ENCODE measurements at regions not wholly inside any gene's neighbourhood (a gene's known extent, or its start where the extent isn't known, plus 50 kb on each side); places are given as distances from the start of the nearest gene placed in this dataset.
A peak's percentile ranks its signal among the peaks of the same experiment; 100 is the strongest.

DNA sequence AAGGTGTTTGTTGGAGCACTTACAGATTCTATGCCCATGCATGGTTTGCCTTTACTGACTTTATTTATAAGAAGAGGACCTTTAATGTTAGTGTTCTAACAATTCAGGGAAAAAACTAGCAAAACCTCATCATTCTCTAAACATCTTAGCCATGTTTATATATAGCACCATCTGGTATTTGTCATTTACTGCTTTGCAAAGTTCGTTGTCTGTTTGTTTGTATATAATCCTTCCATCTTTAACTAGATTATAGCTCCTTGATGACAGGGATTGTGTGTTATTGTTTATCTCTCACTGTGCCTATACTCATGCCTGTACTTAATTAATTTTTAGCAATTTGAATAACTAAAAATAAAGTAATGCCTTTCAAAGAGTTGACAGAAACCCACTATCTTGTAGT is 170.6 kb upstream of the PACRGL start:
- DNase-seq: no peak

DNA sequence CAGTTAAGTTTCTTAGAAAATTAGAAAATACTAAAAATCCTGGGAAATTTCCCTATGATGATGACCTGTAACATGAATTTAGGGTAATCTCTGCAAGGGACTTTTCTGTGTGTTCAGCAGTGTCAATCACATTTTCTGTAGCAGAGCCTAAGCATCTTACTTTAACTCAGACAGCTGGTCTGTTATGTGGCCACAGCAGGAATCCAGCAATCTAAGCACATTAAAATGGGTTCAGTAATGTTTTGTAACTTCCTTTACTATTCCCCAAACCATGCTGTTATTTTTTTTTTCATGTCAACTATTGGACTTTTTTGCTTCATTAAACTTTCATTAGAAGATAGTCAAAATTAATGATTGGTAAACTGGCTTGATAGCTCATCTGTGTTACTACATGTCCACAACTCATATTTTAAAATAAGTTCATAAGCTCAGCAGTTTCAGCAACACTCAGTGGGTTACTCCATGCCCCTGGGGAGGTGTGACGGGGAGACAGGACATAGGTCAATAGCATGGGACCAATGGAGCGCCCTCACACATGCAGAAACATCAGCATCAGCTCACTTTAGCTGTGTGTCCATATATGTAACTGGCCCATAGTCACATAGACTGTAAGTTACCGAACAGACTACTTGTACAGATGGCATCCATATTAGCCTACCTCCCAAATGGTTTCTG is 168.0 kb upstream of the PACRGL start:
- peak; percentile 34 for DNase-seq

DNA sequence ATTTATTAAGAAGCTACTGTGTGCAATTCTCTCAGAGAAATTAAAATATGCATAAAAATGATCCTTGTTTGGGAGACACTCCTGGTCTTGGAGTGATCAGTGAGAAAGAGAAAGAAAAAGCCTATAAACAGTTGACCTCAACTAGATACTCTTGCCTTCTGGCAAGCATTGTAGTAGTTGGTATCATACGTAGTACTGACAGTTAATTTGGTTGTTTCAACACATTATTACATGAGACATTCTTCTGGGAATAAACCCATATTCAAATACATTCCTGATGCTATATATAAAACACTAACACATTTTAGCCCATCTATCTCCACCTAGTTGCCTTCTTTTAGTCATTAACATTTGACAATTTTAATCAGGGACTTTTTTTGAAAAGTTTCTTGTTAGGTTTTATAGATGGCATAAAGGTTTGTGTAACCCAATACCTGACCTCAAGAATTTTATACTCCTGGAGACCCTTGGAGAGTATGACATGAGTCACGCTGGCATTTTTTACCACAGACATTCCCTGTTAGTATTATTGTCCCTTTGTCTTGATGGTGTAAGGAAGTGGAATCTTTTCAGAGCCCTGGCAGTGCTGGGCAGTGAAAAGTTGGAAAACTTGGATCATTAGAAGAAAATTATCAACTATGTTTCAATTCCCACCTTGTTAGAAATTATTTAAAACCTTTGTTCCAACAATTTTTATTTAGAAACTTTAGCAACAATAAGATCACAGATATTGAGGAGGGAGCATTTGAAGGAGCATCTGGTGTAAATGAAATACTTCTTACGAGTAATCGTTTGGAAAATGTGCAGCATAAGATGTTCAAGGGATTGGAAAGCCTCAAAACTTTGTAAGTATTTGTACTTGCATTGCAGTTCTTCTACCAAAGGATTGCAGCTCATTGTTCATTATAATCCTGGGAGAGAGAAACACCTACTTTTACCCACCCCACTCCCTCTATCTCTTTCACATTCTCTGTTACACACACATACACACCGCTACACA is 167.1 kb upstream of the PACRGL start:
- peak; percentile 72 for DNase-seq

DNA sequence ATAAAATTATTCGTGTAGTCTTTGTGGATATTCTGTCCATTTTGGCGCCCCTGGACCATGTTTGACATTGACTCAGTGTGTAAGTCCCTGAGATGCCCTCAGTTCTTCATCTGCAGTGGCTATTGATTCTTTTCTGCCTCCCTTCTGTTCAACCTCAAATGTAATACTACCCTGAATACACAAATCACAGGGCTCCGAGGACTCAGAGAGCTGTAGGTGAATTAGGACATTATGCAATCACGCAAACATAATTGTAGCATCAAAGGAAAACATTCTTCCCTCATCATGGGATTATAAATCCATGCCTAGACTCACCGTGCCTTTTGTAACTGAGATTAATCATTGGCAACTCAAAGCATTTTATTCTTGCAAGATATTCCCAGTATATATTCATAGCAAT is 161.4 kb upstream of the PACRGL start:
- no peak for DNase-seq

DNA sequence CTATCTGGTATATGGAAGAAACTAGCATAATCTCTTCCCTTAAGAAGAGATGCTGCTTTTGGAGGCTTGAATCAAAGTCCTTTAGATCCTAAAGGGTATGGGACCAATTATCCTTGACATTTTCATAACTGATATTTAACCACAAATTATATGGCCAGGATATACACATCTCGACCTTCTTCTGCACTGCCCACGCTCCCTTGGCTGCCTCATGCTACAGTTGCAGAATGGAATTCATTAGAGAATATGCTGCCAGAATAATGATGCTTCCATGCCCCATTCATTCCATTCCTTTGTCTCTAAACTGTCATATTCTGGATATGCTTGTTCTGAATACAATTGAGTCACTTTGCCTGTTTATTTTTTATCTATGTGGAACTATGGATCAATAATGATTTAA is 157.1 kb upstream of the PACRGL start:
- DNase-seq: peak; percentile 29

DNA sequence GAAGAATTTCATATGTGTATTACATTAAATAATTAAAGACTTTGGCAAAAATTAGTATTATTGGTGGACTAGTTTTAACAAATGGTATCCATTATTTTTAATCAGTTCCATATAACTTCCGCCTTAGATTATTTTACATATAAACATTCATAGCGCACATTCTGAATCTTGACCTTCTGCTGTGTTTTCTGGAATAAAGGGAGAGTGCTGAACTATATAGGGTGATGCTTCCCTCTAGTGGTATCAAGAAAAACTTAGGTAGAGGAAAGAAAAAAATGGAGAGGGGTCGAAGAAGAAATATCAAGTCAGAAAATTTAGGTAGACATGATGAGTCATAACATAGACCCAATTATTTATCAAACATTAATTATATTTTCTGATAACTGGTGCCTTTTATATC is 155.6 kb upstream of the PACRGL start:
- peak; percentile 65 for DNase-seq

DNA sequence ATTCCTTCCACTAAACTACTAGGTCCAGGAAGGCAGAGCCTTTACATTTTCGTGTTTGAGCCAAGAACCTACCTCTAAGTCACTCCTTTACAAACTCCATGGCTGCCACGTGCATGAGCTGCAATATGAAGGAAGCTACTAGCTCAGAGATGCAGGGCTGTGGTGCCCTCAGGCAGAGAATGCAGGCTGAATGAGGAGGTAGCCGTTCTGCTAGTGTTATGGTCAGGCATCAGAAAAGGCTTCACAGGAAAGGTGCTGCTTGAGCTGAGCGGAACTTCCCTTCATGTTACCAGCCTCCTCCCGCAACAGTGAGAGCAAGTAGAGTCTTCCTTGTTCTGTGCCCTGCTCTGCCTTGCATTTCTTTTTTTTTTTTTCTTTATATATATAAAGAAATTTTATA is 148.3 kb upstream of the PACRGL start:
- DNase-seq: no peak

DNA sequence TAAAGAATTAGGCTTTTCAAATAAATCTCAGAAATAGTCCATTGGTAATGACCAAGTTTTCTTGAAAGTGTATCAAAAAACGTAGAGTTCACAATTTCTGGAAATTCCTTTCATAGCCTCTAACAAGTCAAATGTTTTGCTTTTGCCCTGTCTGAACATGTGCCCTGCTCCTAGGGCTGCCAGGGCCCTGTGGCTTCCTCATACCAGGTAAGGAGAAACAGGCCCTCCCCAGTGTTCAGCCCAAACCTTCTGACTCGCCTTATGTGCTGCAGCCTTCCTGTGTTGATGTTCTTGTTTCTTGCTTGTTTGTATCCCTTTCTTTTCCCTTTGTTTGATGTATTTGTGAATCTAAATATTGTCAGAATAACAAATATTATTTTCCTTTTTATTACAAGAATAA is 146.1 kb upstream of the PACRGL start:
- no peak for DNase-seq

DNA sequence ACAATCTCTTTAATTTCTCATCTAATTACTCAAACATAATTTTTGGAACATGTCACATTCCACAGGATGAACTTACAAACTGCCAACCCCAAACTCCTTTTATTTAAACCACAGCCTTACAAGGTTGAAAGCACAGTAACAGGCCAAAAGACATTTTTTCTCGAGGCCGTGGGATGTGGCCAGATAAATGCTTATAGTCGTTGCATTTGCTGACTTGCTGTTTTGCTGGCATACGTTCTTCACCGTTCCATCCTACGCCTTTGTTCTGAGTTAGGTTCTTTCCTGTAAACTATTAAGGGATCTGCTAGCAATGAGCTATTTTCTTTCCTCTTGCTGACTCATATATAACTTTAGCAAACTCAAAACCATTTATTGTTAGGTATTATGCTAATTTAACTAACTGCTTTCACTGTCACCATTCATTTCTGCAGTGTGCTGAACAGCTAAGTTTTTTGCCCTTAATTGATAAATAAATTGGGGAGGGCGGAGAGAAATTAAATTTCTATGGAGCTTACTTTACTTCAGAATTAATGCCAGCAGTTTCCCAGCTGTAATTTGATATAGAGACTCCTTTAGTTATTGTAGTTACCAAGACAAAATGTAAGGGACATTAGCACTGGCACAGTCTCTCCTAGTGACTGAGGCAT is 135.1 kb upstream of the PACRGL start:
- DNase-seq: peak; percentile 68

DNA sequence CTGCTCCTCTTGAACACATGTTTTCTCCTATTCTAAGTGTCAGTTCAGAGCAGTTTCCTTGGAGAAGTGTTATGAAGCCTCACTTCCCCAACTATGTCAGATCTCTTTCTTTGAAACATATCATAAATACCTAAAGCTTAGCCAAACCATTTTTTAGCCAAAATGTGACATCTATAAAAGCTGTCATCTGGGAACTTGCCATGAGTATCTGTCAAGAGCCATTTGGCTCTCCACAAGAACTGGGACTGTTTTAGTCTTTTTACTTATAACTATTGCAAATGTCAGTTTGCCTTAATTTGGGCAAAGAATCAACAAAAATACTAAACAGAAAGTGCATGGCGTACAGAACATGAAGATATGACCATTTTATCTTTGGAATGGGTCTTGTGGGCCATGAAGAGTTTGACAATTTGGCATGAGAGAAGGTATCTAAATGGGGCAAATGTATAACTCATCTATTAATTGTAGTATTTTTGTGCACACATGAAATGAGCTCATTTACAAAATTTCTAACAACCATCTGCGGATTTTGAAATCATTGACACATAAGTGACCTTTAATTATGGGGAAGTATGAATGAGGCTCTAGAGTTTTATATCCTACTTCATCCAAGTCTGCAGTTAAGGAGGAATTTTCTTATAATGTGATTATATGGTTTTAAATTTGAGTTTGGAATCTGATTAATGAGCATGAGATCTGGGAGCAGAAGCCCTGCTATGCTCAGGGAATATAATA is 129.1 kb upstream of the PACRGL start:
- DNase-seq: no peak

DNA sequence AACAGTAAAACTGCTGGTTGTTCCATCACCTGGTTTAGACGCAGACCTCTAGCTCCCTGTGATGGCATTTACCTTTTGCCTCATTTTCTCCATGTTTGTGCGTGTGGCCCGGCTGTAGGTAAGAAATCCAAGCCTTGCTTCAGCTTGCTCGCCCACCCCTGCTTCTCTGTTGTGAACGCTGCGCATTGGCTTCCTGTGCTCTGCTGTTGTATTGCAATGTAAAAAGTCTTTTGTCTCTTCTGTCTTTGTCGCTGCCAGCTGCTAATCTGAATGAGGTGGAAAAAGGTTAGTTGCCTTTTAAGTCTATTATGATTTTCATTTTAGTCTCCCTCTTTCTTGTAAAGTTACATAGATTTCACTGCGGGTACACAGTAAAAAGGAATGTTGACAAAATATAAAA is 127.3 kb upstream of the PACRGL start:
- no peak for DNase-seq

DNA sequence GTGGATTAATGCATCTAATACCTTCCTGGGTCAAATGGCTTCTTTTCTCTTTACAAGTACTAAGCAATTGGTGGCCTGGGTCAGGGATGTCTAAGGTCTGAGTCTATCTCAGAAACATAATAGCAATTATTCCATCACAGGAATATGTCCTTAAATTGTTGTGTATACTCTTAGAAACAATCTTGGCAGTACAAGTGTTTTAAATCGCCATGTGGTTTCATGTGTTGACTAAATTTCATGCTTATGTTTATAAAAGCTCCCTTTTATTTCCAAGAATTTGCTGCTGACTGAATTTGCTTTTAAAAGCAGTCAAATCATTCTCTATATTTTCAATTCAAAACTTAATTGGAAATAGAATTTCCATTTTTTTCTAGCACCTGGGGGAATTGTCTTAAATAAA is 125.3 kb upstream of the PACRGL start:
- DNase-seq: no peak

DNA sequence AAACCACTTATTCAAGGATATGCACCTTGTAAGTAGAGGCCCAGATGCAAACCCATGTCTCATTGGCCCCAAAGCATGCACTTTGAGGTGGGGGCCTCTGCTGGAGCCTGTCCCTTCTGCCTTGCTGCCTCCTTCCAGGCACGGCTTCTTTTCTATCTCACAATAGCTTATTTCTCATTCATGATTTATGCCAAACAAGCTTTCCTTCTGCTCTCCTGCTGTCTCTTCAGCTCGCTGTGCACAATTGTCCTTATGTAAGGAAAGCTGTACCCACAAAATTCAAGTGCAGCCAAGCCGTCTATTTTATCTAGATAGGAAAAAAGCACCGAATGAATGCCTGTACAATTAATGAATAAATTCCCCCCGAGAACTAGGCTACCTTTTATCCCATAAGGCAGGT is 124.8 kb upstream of the PACRGL start:
- DNase-seq: no peak

DNA sequence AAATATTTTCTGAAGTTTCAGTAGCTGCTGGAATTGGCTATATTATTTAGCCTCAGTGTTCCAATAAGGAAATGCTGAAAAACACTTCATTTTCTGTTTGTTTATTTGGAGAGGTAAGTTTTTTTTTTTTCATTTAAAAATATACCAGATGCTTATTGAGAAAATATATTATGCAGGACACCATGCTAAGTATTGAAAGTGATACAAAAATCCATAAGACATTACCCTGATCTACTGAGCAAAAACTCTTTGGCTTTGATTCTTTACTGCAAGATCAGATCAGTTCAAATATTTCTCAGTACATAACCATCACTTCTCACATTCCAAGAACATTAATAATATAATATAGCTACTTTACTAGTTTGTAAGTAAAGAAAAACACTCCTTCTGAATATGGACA is 123.4 kb upstream of the PACRGL start:
- DNase-seq: peak; percentile 12

DNA sequence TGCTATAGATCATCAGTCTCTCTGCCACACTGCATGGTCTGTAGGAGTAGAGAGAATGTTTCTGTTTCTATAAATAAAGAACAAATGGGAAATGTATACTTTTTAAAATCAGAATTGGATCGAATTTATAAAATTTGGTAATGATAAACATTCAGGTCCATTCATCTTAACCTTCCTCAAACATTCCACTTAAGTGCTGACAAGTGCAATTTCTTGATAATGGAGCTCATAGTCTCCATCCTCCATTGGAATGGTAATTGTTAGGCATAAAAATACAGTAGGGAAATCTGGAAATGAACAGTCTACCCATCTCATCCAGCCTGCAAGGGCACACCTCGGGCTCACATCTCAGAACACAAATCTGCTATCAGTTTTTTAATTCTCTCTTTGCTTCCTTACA is 122.6 kb upstream of the PACRGL start:
- no peak for DNase-seq

DNA sequence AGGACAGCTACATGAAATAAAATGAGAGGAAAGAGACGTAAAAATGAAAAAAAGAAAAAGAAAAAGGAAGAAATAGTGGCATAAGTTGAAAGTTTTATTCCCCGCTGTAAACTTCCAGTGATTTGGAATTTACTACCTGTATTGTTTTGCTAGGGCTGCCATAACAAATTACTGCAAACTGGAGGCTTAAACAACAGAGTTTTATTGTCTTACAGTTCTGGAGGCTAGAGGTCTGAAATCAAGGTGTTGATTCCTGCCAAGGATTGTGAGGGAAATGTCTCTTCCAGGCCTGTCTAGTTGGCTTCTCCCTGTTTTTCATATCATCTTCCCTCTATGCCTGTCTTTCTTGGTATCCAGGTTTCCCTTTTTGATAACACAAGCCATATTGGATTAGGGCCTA is 119.4 kb upstream of the PACRGL start:
- no peak for DNase-seq

DNA sequence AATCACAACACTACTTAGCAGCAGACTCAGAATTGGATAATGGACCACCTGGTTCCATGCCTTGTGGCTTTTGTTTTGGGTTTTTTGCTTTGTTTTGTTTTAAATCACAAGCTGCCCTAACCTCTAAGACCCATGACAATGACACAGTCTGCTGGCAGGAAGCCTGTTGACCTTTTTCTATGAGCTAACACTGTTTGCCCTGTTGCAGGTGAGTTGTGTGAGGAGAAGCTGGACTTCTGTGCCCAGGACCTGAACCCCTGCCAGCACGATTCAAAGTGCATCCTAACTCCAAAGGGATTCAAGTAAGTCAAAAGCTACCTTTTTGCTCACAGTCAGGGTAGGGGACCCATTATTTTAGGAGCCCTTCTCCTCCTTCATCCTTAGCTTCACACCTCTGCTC is 110.8 kb upstream of the PACRGL start:
- no peak for DNase-seq

DNA sequence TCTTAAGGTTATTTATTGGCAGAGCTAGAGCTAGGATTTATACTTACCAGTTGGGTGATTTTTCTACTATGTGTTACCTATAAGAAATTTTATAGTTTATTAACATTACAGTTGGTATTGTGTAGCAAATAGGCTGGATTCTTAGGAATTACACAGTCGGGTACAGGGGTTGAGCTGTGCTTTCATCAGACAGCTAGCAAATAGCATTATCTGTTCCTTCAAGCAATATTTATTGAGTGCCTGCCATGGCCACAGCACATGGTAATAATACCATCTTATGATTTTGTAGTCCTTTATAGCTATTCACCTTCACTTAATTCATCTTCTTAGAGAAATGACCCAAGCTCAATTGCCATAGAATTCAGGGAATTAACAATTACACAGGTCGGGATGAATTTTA is 109.4 kb upstream of the PACRGL start:
- DNase-seq: no peak

DNA sequence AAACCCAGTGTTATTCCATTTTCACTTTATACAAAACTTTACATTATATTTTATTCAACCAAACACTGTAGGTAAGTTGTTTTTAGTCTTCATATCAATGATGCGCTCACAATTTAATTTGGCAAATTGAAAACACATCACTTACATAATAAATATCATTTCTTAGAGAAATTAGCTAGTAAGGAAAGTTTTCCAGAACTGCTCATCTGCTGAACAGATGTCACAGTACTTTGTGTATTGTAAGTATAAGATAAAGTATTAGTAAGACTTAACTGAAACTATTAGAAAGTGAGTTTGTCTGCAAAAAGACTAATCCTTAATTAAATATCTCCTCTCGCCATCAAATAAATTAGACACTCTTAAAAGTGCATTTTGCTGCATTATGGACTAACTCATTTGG is 108.7 kb upstream of the PACRGL start:
- peak; percentile 16 for DNase-seq

DNA sequence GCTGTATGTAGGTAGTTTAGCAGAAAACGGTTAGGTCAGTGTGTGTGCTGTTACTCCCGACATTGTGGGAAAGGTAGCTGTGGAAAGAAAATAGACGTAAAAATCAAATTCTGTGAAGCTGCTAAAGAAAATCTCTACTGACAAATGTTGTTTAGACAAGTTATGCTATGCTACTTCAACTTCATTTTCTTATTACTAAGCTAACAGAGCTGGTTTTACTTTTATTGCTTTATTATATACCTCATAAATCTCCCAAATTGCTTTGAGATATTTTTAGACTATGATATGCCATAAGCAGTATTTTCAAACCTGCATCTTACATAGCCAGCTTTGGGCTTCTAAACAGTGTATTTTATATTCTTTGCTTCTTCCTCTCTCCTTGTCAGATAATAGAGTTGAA is 108.2 kb upstream of the PACRGL start:
- no peak for DNase-seq

DNA sequence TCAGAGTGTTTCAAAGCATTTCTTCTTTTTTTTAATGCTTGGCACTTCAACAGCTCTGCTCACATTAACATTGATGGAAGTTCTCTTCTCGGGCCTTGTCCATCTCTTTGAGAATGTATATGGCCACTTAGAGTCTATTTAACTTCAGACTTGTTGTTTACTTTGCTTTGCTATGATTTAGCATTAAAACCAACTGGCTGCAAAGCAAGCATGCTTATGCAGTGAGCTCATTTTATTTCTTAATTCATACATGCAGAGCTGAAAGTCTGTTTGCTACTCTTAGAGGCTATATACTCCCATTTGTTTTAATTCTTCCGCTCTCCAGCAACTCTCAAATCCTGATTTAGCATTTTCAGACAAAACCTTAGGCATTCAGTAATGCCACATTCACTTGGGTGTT is 107.6 kb upstream of the PACRGL start:
- peak; percentile 37 for DNase-seq

DNA sequence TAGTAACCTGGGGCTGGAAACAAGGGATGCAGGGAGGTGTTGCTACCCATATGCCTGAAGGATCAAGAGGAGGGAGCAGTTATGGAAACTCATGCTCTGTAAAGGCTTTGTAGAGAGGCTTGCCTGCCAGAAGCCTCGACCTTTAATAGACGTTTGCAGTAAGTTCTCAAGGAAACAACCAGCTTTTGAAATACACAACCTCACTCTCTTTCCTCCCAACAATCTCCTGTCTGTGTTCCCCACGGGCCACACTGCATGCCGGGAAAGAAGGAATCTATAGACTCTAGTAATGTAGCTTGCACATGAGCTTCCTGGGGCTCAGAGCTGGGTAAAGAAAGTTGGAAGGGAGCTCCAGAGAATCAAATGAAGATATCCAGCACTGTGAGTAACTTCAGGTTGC is 101.6 kb upstream of the PACRGL start:
- no peak for DNase-seq

Measured in fibroblast of skin of abdomen (primary cell).